HG03432 (cell line): ENCODE measurements at regions not wholly inside any gene's neighbourhood (a gene's known extent, or its start where the extent isn't known, plus 50 kb on each side); places are given as distances from the start of the nearest gene placed in this dataset.

Experiments
- ATAC-seq: cut with Tn5 transposase; IDR thresholded peaks from one replicate; pipeline ENCODE4 v1.9.1; 2021; ENCODE audit warnings: mild to moderate bottlenecking, moderate library complexity; ENCODE audit not compliant: unreplicated experiment

DNA sequence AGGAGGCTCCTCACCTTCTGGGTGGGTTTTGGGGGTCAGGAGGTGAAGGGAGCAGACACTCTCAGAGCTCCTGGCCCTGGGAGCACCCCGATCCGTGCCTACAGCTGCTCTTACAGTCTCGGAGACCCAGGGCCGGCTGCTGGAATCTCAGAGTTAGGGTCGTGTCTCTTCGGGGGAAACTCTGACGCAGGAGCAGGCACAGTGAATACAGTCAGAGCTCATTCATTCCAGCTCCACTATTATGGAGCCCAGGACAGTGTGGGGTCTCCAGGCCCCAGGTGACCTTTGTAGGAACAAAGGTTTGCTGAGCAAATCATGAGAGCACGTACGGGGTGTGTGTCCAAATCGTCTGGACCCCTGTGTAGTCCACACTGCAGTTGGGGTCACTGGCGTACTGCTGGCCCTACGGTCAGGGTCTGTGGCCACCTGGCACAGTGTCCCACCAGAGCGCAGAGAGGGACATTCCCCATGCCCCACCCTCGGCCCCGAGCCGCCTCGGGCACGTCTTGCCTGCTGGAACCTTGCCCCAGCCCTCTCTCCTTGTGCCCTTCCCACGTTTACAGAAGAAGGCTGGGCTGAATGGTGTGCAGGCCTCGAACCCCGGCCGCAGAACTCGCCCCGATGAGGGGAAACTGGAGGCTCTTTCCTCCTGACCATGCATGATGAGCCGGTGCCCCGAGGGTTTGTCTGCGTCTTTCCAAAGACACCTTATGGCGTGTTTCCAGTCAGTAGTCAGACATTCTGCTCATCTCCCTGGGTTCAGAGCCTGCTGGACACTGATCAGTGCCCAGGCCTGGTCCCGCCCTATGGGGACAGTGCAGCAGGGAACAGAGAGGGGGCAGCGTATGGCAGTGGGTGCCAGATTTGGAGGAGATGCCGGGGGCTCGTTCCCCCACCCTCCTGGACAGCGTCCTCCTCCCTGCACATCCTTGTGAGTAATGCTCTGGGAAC lies 1166.6 kb downstream of the BRD1 start:
- no peak for ATAC-seq

DNA sequence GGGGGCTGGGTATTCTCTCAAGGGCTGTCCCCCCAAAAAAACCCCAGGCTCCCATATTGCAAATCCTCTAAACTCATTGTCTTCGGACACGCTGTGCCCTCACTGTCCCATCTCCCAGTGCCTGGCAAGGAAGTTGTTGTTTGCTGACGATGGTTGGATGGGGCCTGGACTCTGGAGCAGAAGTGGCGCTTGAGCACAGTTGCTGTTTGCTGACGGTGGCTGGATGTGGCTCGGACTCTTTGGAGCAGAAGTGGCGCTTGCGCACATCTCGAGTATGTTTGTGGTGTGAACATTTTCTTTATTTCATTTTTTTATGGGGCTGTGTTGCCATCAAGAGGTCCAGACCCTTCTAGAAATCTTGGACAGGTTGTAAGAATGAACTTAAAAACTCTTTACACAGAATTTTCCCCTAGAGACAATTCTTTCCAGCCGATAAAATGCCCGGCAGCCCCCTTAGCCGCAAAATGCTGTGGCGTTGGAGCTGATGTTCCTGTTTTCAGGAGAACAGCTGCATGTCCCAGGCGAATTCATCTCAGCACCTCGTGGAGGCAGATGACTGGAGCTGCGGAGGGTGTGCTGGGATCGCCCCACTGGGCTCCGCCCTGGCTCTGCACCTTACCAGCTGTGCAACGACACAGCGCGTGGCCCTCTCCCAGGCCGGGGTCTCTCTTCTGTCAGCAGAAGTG lies 1167.4 kb downstream of the BRD1 start:
- no peak for ATAC-seq

DNA sequence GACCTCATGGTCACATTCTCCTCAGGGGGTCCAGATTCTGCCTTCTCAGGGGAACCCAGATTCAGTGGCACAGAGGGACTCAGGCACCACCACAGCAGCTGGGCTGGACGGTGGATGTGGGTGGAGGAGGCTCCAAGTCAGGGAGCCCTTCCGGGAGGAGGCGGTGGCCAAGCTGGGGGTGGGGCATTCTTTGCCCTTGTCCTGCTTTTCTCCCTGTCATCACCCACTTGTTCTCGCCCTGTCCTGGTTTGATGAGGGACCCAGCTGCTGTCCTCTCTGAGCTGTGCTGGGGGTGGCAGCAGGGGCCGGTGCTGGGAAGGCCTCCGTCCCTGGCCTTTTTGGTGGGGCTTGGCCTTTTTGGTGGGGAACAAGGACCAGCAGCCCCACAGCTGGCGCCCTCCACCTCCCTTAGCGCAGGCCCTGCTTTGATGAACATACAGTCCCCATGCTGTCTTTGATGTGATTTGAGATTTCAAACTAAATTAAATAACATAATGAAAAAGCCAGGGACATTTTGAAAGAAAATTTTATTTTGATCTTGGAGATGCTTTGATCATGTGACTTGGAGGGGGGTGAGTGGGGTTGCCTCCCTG lies 1168.2 kb downstream of the BRD1 start:
- ATAC-seq = no peak

DNA sequence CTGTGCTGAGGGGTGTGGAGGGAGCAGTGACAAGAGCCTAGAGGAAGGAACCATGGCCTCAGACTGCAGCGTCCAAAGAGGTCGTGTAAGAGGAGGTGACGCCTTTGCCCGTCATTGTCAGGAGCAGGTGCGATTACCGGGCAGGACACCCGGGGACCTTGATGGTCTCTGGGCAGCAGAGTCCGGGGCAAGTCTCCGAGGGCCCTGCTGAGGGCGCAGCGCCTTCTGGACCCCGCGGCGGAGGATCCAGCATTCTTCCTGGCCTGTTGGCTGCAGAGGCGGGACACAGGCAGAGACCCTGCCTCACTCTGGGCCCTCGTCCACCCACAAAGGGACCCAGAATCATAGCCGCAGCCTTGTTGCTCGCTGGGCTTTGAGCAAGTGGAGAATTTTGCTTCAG lies 1168.8 kb downstream of the BRD1 start:
- ATAC-seq = no peak

DNA sequence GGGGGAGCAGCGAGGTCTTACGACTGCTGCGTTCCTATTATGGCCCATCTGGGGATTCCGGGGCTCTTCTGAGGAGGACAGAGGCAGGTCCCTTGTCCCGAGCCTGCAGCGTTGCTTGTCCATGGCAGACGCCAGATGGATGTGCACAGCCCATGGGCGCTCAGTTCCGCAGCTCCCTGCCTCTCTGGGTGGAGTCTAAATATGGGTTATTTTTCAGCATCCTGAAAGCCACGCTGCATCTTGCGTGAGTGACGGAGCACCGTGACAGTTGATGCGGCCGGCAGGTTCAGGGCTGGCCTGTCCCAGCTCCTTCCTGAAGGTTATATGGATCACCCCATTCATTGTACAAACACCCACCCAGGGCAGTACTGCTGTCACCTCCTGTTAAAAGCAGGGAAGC lies 1169.4 kb downstream of the BRD1 start:
- ATAC-seq = no peak

DNA sequence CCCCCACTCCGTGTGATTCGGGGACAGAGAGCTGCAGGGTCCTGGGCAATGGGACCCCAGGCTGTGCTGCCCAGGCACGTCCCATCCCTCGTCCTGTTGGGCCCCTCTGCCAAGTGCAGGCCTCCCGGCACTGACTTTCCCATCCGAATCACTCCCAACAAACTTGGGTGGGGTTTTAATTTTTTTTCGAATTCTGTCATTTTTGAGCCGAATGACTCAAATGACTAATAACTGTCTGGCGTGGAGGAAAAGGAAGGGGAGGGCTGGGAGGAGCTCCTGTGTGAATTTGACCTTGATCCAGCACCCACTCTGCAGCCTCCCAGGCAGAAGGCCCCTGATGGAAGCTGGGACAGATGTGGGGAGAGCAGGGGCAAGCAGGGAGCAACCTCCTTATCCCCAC lies 1173.2 kb downstream of the BRD1 start:
- ATAC-seq = no peak

DNA sequence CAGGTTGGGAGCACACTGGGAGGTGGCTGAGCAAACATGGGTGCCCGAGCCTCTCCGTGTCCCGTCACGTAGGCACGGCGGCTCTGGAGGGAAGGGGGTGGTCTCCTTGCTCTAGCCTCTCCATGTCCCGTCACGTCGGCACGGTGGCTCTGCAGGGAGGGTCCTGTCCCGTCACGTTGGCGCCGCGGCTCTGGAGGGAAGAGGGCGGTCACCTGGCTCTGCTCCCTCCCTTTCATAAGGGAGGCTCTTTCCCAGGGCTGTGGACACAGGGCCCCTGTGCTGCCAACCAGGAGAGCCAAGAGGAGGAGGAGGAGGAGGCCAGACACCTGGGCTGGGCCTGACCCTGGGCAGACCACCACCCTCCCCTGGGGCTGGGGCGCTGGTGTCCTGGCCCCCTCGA lies 1173.7 kb downstream of the BRD1 start:
- ATAC-seq = no peak

DNA sequence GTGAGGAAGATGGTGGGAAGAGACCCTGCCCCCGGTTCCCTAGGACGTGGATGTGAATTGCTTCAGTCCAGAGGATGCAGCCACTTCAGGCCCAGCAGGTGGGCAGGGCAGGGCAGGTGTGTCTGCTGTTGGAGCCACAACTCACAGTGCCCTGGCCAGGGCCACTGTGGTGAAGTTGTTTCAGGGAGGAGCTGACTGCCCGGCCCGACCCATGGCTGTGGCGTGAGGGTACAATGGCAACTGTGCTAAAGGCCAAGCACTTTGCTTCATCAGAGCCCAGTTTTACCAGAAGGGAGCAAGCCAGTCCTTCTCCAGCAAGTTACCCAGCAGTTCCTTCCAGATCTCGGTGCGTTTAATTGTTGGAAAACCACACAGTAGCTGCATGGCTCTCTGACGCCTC lies 1174.4 kb downstream of the BRD1 start:
- ATAC-seq = no peak

DNA sequence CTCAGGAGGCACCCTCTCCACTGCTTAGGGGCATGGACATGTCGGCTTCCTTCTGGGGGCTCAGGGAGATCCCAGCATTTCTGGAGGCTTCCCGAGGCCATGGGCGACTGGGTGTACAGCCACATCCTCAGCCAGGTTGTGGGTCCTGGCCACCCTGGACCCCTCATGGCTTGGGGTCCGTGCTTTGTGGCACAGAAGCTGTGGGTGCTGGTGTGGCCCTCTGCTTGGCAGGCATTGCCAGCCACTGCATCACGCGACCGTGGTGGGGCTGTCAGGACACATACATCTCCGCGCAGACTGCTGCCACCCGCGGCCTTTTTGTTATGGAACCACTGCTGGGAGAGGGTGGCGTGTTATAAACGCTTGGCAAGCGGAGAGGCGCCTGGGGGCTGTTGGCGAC lies 1174.9 kb downstream of the BRD1 start:
- no peak for ATAC-seq

DNA sequence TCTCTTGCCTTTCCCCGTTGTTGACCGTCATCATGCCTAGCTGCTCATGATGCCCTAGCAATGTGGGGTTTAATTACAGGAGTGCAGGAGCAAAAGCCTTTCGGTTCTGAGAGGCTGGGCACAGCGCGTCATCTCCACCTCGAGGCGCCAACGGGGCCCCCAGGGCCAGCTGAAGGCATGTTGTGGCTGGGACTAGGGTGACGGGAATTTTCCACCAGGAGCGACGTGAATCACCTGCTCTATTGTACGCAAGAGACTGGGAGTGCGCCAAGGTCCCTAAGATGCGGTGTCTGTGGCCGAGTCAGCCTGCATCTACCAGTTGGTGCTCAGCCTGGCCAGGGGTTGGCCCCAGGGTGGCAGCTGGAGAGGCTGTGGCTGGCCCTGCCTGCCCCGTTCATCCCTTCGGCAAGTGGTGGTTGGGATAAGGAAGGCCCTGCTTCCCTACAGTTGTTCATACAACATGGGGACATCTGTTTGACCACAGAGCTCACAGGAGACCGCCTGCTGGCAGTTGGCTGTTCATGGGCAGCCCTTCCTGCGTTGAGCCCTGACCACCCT lies 1175.6 kb downstream of the BRD1 start:
- ATAC-seq = no peak

DNA sequence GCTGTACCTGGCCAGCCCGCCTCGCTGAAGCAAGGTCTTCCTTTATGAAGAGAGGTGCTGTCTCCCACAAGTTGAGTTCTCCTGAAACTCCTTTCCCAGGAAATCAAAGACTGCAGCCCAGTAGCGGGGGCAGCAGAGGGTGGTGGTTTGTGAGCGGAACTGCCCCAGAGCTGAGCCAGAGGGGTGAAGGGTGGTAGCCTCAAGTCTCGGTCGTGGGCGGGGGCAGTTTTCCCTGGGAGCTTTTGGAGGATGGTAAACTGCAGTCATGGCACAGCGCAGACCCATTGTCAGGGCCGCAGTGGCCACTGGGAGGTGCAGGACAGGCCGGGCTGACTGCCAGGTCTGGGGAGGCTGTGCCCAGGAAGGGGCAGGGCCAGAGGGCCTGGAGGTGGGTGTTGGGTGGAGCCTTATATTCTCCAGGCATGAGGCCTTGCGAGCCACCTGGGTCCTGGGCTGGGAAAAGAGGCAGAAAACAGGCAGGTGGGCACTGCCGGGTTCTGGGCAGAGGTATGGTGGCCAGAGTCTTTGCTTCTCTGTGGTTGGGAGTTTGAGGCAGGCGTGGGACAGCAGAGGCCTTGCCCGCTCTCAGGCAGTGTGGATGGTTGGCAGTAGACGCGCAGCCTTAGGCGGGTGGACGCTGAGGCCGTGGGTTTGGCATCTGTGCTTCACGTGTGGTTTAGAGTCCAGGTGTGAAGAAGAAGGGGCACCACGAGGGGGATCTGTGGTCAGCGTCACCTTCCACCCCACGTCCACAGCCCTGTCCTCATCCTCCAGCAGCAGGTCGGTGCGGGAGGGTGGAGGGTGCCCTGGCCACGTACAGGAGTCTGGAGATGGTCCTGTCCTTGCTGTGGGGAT lies 1176.4 kb downstream of the BRD1 start:
- no peak for ATAC-seq

DNA sequence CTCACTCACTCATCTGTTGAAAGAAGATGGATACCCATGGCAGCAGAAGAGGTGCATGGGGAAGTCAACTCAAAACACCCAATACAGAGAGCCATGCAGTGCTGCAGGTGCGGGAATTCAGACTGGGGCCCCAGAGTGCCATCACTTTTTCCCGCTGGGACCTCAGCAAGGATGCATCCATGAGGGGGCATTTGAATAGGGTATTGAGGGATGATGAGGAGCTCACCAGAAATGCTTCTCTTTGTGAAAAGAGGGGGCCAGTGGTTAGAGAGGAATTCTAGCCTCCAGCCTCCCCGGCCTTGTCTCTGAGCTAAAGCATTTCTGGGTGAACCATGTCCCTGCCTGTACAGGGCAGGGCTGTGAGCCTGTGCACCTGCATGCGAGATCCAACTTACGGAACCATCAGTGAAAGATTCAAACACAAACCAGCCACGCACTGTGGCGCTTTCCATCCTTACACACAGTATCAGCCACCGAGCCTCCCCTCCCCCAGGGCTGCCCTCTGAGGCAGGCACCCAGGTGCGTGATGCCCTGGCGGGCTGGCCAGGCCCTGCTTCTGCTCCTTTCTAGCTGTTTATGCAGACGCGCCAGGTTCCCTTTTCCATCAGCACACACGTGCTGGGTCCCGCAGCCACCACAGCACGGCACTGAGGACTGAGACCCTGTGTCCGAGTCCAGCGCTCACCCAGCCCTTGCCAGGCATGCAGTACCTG lies 1177.2 kb downstream of the BRD1 start:
- no peak for ATAC-seq

DNA sequence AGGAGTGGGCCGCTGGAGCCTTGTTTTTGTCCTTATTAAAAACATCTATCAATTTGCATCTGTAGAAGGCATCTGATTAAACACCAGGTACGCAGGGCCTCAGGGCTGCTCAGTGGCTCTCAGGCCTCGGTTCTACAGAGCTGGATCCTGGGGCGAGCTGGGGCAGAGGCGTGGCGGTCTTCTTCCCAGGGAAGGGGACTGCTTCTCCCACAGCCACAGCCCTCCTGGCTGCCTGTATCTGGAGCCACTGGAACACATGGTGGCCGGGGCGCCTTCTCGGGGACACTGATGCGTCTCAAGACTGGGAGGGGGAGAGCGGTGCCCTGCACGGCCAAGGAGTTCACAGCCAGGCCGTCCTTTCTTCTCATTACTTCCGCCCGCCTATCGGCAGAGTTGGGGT lies 1178.2 kb downstream of the BRD1 start:
- no peak for ATAC-seq

DNA sequence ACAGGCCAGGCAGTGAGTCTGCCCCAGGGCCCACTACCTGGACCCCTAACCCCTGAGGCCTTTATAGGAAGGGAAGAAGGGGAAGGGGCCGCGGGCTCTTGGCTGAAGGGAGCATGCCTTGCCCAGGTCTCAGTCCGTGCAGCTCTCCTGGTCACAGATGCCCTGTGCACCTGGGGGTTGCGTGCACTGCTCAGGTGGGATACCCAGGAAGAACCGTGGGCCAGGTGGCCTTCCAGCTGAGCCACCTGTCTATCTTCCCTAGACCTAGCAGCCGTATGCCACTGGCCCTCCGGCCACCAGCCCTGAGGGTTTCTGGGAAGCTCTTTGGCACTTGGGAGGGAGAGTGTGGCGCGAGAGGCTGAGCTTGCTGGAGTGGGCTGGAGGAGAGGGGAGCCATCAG lies 1178.6 kb downstream of the BRD1 start:
- no peak for ATAC-seq

DNA sequence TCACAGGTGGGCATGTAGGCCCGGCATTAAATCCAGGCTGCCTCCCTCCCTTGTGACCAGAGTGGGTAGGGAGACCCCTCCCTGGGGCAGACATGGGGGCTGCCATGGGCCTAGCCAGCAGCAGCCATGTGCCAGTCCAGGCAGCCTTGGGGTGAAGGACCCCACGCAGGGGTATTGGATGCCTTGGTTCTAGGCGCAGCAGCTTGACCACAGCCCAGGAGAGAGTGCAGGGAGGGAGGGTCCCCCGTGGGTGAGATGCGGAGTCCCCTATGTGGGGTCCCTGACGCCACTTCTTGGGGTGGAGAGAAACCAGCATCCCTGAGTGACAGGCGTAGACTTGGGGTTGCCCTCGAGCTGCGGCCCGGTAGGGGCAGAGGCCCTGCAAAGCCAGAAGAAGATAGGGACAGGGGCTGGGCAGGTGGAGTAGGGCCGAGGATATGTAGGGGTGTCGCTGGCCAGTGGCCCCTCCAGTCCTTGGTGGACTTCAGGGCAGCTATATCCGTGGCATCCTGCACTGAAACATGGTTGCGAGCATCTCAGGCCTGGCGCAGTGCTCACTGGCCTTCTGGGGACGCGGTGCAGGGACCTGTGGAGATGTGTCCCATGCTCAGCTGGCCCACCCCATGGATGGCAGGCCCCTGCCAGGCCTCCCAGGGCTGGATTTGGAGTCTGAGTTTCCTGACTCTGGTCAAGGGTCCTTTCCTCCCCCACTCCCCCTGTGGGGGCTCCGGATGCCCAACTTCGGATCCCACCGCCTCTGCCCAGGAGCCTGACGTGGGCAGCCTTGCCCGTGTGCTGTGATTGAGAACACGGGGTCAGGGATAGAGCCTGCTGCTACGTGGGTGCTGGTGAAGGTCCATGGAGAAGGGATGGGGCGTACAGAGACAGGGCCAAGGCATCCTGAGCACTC lies 1179.8 kb downstream of the BRD1 start:
- ATAC-seq = no peak

DNA sequence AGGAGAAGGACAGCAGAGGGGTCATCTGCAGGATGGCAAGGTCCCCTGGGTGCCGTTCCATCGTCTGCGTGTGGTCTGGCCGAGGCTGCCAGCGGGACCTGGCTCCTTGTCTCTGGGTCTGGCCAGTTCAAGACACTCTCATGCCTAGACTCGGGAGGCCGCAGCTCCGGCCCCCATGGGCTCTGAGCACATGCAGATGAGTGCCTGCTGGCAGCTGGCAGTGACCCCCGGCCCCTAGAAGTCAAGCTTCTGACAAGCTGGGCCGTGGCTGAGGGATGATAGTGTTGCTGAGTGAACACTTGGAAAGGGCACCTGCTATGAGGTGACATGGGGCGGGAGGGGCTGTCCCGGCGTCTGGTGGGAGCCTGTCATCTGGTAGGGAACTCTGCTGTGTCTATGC lies 1180.6 kb downstream of the BRD1 start:
- no peak for ATAC-seq

DNA sequence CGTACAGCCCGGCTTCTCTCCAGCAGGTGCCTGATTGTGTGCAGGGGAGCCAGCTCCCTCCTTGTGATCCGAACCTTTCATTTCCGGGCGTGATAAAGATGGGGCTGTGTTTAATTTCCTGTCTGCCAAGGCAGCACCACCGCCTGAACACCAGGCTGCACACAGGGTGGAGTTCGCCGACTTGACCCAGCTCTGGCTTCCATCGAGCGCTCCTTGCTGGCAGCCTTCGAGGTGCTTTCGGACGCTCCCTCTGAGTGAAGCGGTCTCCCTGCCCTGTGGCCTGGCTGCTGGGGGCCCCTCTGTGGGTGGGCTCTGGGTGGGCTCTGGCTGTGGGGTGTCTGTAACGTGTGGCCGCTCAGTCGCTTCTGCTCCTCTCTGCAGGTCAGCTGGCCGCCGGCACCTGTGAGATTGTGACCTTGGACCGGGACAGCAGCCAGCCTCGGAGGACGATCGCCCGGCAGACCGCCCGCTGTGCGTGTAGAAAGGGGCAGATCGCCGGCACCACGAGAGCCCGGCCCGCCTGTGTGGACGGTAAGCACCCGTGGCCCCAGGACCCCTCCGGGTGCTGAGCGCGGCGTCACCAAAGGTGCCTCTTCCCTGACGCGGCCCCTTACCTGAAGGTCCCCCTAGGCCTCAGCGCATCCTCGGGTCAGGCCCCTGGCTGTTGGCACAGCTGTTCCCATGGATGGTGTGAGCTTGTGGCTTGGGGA lies 1181.3 kb downstream of the BRD1 start:
- ATAC-seq = no peak

DNA sequence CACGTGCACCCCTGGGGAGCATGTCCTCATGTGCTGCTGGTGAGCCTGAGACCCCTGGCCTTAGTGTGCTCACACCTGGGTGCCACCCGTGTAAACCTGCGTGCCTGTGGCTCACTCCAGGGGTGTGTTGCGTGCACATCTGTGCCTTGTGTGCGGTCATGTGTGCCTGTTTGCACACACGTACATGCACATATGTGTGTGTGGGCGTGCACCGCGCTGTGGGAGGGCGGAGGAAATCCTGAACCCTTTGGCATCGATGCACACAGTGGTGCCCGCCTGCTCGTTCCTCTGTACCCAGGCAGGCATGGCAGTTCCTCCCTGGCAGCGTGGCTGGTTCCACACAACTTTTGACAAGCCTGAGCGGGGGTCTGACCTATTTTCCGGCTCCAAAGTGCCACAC lies 1181.9 kb downstream of the BRD1 start:
- ATAC-seq = no peak
